GM10248 (cell line): ENCODE measurements at regions not wholly inside any gene's neighbourhood (a gene's known extent, or its start where the extent isn't known, plus 50 kb on each side); places are given as distances from the start of the nearest gene placed in this dataset.

ENCODE experiments used
- CTCF ChIA-PET: fragments of 300-600 bp; sonication (Branson Sonifier 250); formaldehyde crosslinking; extraction: SDS; loops from one replicate; lab custom pipeline; 2021; ENCODE audit warnings: antibody characterized with exemption; lab: Yijun Ruan, JAX
- POLR2A ChIA-PET: fragments of 350-650 bp; sonication (Branson Sonifier 250); formaldehyde crosslinking; extraction: SDS; loops from one replicate; lab custom pipeline; 2020; ENCODE audit warnings: antibody characterized with exemption; lab: Yijun Ruan, JAX
- DNase-seq: peaks from one replicate; pipeline ENCODE4 v3.0.0; 2012; ENCODE audit errors: extremely low spot score
- TF ChIP-seq, protein P1 (sequence below): IDR thresholded peaks from 2 replicates; pipeline ENCODE4 v1.5.1; 2012; ENCODE audit warnings: mild to moderate bottlenecking, low read depth; ENCODE audit errors: extremely low read depth, missing control alignments, control extremely low read depth

DNA sequence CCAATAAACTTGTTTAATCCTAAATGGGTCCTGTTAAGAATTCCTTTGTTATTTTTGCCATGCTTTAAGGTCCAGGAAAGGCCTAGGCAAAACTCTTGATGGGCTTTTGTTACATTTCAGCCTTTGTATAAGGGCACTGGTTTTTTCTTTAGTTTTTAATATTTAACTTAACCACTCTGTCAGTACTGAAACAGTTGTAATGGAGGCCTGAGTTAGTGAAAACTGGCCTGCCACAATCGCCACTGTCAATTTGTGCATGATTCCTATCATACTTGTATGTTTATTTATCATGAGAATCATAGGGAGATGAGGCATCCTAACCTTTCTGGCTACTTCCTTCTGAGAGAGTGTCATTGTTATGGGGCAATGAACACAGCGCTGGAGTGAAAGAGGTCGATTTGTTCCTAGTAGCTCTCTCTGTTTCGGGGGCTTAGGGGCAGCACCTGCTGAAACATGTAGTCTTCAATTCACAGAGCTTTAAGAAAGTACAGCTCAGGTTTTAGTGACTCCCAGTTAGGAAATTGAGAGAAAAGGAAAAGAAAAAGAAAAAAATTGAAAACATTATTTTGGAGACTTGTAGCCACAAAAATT, 393.8 kb upstream of the FSTL5 start:
- TF ChIP-seq, protein P1, sequence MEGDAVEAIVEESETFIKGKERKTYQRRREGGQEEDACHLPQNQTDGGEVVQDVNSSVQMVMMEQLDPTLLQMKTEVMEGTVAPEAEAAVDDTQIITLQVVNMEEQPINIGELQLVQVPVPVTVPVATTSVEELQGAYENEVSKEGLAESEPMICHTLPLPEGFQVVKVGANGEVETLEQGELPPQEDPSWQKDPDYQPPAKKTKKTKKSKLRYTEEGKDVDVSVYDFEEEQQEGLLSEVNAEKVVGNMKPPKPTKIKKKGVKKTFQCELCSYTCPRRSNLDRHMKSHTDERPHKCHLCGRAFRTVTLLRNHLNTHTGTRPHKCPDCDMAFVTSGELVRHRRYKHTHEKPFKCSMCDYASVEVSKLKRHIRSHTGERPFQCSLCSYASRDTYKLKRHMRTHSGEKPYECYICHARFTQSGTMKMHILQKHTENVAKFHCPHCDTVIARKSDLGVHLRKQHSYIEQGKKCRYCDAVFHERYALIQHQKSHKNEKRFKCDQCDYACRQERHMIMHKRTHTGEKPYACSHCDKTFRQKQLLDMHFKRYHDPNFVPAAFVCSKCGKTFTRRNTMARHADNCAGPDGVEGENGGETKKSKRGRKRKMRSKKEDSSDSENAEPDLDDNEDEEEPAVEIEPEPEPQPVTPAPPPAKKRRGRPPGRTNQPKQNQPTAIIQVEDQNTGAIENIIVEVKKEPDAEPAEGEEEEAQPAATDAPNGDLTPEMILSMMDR, result no peak
- no peak for DNase-seq
- POLR2A ChIA-PET, result no interaction called here
- CTCF ChIA-PET, result no interaction called here

DNA sequence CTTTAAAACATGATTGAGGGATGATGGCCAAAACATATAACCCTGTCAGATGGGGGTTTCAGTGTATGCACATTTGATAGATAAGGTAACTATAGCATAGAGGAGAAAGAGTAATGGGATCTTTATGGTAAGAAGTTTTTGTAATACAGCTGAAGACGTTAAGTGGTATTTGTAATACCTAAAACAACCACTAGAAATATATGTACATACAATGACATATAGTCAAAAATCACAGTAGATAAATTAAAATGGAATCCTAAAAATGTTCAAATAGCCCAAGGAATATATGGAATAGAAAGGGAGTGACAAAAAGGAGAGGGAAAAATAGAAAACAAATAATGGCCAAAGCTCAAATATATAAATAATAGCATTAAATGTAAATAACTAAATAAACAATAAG, 371.3 kb upstream of the FSTL5 start:
- TF ChIP-seq, protein P1, result no peak
- ChIA-PET CTCF (no interaction called here), POLR2A (no interaction called here)
- DNase-seq, result no peak

DNA sequence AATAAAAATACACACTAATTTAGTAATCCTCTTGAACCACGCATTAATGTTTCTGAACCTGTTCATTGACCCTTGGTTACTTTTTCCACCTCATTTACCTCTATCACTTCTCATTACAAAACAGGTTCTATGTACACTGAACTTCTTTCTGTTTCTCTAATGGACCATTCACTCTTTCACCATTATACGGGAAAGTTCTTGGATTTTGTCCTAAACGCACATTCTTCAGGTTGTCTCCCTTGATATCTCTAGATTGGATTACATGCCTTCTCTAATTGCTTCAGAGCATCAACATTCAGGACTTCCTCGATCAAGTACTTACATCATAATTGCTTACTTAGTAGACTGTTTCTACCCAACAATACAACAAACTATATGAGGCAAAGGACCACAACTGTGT, 359.4 kb upstream of the FSTL5 start:
- DNase-seq, result no peak
- TF ChIP-seq, protein P1, result no peak
- CTCF ChIA-PET, result no interaction called here
- POLR2A ChIA-PET, result no interaction called here

DNA sequence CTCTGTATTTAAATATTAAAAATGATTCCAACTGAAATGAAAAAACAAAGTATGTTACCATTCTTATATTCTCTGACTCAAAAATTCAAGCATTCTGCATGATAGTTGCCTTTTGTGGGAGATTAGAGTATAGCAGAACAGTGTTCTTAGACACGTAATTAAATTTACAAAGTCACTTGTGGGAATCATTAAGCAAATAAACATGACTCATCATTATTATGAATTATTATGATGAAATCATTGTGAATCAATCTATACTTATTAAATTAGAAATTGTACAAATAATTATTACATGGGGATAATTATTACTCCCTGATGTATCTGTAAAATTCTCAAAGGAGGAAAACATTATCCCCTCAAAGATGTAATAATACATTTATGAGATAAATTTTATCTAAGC, 358.9 kb upstream of the FSTL5 start:
- POLR2A ChIA-PET, result no interaction called here
- TF ChIP-seq, protein P1, result no peak
- CTCF ChIA-PET, result no interaction called here
- no peak for DNase-seq

DNA sequence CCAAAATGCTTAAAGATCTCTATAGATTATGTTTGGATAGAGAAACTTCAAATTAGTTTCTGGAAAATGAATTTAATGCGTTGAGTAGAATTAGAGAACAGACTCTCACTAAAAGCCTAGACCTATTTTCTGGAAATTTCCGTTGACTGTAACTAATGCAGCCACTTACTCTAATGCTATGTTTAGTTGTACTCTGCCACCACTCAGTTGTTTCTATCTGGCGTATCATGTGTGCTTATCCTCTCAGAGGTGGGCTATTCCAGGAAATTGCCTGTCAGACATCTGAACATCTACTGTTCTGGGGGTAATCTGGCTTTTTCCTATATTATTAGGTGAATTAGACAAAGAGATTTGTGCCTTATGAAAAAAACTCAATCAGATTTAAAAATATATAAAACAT, 347.1 kb upstream of the FSTL5 start:
- ChIA-PET POLR2A (no interaction called here), CTCF (no interaction called here)
- TF ChIP-seq, protein P1, result no peak
- no peak for DNase-seq

DNA sequence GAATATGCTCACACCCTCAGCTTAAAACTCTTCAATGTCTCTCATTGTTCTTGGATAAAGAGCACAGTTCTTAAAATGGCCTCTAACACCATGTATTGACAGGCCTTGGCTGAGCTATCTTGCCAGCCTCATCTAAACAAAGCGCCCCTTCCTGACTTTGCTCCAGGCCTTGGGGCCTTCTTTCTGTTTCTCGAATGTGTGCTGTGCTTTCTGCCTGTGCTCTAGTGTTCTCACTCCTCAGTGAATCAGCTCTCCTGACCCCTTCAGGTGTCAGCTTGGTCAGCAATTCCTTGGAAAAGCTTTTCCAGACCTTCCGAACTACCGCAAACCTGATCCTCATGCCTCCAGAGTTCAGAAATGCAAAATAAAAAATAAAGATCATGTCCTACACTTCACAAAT, 346.3 kb upstream of the FSTL5 start:
- ChIA-PET POLR2A (no interaction called here), CTCF (interaction anchor here (0.7 to 1.1 kb wide), 3 partner anchors 10 to 1038 kb away, joined by 3 to 4 read pairs (median 3); no protein-coding TSS in a partner anchor)
- DNase-seq, result no peak
- TF ChIP-seq, protein P1, result no peak
